ENCODE measurements at regions not wholly inside any gene's neighbourhood (a gene's known extent, or its start where the extent isn't known, plus 50 kb on each side); places are given as distances from the start of the nearest gene placed in this dataset.

DNA sequence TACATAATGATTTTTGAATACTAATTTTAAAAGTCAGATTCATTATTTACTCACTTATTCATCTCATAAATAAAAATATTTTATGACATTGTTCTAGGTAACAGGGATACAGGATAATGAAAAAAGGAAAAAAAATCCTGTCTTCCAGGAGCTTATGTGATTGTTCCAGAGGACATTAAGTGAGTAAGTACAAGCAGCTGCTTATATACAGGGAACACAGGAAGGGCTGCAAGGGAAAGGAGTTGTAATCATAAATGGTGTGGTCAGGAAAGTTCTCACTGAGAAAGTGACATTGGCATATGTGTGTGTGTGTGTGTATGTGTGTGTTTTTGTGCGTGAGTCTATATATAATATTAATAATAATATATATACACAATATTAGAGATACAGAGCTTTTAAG lies 121.8 kb downstream of the HAO1 start:
- no peak for DNase-seq

DNA sequence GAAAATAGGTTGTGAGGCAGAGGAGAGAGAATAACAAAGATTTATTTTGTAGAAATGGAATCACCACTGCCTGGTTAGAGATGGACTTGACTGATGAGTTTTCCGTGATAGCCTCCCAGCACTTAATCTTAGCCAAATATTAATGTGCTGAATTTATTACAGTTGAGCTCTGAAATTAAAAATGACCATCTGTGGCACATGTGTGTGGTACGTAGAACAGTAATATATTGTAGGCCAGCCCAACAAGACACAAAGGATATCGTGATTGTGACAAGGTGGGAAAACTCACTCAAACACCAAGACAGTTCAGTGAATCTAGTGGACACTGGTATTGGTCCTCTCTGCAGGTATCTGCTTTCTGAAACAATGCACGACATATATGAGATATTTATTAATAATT lies 119.4 kb downstream of the HAO1 start:
- no peak for DNase-seq
- in situ Hi-C loops (cut with MboI; ENCODE audit: low pct_unique_long_range_greater_than_20kb, low sequenced_read_pairs) = no loop called here

More for the DNA sequence above, 121.8 kb downstream of the HAO1 start:
- in situ Hi-C loops (cut with MboI; ENCODE audit: low pct_unique_long_range_greater_than_20kb, low sequenced_read_pairs) = no loop called here

DNA sequence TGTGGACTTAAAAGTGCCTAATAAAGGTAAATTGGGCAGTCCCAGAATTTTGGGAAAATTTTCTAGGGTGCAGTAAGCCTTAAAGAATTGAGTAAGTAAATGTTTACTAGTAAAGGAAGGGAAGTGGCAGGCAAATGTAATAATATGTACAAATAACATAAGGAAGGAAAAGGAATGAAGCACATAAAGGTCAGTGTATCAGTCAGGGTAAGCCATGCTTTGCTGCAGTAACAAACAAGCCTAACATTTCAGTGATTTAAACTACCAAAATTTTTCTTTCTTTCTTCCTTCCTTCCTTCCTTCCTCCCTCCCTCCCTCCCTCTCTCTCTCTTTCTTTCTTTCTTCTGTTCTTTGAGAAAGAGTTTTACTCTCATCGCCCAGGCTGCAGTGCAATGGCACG lies 117.5 kb downstream of the HAO1 start:
- DNase-seq = no peak
- in situ Hi-C loops (cut with MboI; ENCODE audit: low pct_unique_long_range_greater_than_20kb, low sequenced_read_pairs) = no loop called here

DNA sequence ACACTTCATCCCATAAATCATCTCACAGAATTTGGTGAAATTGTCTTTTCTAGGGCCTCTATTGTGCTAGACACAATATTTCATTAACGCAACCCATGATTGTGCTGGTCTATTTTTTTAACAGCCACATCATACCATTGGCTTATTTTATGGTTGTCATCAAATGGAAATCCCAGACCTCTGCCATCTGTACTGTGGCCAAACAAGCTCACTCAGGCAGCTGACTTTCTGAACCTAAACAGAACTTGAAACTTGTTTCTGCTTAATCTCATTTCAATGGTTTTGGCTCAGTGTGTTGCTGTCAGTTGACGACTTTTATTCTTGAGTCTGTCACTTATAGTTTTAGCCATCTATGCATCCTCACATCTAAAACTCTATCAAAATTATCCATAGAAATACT lies 111.8 kb downstream of the HAO1 start:
- no peak for DNase-seq
- in situ Hi-C loops (cut with MboI; ENCODE audit: low pct_unique_long_range_greater_than_20kb, low sequenced_read_pairs) = no loop called here

DNA sequence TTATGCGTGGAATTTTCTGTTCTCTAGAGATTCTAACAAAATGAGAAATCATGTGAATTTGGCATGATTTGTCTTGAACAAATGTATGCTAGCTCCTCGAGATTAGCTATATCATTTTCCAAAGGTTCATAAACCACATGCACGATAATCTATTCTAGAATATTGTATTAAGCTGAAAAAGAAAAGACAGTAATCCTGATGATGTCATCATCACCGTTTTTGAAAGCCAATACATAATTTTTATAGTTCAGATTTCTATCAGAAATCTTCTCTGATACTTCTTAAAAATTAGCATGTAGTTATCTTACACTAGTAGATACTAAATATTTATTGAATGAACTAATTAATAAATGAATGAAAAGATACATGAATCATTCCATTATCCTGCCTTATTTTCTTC lies 111.2 kb downstream of the HAO1 start:
- no peak for DNase-seq
- in situ Hi-C loops (cut with MboI; ENCODE audit: low pct_unique_long_range_greater_than_20kb, low sequenced_read_pairs) = no loop called here

DNA sequence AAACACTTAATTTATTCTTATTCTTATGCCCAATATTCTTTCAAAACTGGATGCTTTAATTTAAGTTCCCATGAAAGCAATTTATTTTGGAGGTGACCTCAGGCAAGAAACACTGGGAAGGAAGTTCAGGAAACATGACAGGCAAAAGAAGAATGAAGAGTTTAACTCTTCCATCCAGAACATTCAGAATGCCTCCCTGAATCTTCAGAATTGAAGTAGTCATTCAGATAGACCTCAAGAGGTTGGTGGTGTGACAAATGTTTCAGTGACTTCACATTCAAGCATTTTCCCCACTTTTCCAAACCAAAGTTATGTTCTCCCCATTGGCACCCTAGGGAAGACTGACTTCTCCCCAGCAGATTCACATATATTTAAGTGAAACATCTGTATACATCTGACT lies 110.5 kb downstream of the HAO1 start:
- DNase-seq = no peak
- in situ Hi-C loops (cut with MboI; ENCODE audit: low pct_unique_long_range_greater_than_20kb, low sequenced_read_pairs) = no loop called here
